ENCODE measurements at regions not wholly inside any gene's neighbourhood (a gene's known extent, or its start where the extent isn't known, plus 50 kb on each side); places are given as distances from the start of the nearest gene placed in this dataset.

GRCh38 chr20:6381887-6382286, 259.1 kb upstream of the FERMT1 start:
- TF ChIP-seq ZNF274 (IDR thresholded peaks at IDR 0.05; ENCODE audit: low read depth, low read length) (no peak), SUZ12 (IDR thresholded peaks at IDR 0.05; ENCODE audit: extremely low read depth, insufficient read depth, insufficient read length) (no peak)

Data from NT2/D1 (cell line).